NCI-H510A treated with DMSO at 0.1 percent for 48 hours (cell line): ENCODE measurements at regions not wholly inside any gene's neighbourhood (a gene's known extent, or its start where the extent isn't known, plus 50 kb on each side); places are given as distances from the start of the nearest gene placed in this dataset.
"Not testable (repeated sequence)": the region's sequence is repeated elsewhere in the genome, so short reads cannot be mapped to it uniquely, and the experiment has no call there.

Experiments
- DNase-seq: peaks from one replicate; lab custom pipeline; 2025; lab: John Stamatoyannopoulos, UW

DNA sequence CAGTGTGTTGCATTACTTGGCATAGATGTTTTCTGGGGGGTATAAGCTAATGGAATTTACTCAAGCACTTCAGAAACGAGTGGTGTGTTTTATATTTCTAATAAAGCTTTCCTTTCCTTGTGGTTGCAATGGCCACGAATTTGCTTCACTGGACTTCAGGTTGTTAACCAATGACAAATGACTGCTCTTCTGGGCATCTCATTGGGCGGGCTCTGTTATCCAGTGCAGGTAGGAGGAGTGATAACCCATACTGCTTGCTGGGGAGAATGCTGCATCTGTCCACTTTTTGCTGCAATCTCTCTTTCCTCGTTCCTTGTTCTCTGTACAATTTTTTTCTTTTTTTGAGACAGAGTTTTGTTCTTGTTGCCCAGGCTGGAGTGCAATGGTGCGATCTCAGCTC lies 80.0 kb upstream of the RPH3A start:
- no peak for DNase-seq

DNA sequence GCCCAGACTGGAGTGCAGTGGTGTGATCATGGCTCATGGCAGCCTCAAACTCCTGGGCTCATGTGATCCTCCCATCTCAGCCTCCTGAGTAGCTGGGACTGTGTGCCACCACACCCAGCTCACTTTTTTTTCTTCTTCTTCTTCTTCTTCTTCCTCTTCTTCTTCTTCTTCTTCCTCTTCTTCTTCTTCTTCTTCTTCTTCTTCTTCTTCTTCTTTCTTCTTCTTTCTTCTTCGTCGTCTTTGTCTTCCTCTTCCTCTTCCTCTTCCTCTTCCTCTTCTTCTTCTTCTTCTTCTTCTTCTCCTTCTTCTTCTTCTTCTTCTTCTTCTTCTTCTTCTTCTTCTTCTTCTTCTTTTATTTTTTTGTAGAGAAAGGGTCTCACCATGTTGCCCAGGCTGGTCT lies 78.8 kb upstream of the RPH3A start:
- DNase-seq: not testable (repeated sequence)

DNA sequence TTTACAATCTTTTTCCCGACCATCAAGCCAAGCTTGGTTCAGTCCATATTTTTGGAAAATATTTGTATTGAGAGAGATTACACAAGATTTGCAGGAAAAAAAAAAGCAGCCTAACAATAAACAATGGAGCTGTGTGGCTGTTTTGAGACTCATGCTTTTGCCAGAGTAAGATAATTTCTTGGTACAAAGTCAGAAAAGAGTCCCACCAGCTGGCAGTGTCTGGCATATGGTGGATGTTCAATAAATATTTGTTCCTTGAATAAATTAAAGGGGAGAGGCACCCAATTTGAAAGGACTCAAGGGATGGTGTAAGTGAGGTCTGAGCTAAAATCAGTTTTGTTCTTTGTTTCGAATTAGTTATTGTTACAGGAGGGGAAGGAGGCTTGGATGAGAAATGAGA lies 78.1 kb upstream of the RPH3A start:
- no peak for DNase-seq

DNA sequence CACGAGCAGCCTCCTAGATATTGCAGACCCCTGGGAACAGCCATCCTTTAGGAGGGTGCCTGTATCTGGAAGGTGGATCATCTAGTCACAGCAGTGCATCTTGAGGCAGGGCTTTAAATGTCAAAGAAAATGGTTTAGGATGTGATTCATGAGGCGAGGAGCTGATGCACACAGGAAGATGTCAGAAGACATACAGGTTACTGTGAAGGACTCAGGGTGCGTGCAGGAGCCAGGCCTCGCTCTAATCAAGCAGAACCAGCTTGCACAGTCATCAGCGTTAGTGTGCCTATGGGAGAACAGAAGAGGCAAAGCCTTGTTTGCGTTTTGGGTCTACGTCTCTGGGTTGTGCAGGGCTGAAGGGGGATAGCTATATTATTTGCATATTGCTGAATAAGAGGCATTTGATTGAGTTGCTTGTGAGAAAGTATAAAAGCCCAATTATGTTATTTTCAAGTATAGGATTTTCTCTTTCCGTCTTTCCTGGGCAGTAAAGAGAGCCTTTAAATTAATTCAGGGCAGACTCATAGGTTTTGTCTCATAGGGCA lies 77.3 kb upstream of the RPH3A start:
- no peak for DNase-seq

DNA sequence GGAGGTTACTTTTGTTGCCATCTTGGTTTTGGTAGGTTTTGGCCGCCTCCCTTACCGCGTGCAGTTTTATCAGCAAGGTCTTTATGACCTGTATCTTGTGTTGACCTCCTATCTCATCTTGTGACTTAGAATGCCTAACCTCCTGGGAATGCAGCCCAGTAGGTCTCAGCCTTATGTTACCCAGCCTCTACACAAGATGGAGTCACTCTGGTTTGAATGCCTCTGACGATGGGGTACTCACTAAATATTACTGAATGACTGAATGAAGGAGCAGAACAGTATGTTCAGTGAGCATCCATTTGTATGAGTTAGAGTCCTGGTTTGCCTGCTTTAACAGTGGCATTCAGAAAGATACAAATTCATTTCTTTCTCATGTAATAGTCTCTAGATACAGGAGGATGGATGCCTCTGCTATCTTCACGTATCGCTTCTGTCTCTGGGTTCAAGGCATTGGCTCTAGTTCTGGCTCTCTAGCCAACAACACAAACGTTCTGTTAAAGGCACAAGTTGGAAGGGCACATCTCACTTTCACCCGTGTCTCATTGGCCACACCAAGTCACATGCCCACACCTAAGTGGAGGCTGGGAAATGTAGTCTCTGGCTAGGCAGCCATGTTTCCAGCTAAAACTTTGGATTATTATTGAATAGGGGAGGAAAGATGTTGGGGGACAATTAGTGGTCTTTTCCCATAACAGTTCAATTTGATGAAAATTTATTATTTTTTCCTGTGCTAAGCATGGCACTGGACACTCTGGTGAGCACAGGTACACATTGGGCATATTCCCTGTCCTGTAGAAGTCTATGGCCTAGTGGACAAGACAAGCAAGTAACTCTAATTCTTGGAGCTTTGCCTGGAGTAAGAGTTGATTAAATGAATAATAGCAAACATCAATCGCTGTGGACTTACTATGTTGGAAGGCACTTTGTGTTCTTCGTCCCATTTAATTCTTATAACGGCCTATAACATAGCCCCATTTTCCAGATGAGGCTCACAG lies 75.2 kb upstream of the RPH3A start:
- no peak for DNase-seq

DNA sequence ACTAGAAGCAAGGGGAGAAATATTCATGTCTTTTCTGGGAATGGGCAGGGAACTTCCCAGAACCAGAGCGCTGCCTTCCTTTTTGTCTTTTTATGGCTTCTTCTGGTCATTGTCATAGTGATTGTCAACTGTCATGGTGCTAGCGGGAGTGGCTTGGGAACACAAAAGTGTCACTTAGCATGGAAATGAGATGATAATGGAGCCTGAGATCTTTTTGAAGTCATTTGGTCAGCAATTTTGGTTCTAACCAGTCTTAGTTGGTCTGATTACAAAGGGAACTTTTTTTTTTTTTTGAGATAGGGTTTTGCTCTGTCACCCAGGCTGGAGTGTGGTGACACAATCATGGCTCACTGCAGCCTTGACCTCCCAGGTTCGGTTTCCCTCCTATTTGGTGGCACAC lies 62.7 kb upstream of the RPH3A start:
- DNase-seq: no peak

DNA sequence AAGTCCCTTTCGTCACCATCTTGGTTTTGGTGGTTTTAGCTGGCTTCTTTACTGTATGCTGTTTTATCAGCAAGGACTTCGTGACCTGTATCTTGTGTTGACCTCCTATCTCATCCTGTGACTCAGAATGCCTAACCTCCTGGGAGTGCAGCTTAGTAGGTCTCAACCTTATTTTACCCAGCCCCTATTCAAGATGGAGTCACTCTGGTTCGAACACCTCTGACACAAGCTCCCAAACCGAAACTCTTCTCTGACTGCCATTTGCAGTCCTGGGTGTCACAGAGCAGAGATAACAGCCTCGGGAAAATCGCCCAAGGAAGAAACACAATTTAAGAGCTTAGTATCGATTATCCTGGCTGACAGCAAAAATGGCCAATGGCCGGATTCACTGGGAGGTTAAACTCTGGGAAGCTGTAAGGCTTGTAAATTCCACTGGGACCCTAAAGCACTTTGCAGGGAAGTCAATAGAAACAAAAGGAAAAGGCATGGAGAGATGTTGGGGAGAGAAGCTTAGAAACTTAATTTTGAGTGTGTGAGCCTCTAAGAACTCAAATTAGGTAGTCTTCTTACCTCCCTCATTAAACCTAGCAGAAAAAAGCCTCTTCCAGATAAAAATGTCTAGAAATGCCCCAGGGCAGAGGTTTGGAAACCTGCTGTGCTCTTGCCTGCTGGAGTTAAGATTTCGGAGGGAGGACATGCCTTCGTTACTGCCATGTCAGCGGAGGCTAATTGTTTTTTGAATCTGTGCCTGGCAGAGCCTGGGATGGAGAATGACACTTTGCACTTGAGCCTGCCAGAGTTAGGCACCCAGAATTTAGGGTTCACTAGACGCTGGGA lies 56.5 kb upstream of the RPH3A start:
- DNase-seq: no peak

DNA sequence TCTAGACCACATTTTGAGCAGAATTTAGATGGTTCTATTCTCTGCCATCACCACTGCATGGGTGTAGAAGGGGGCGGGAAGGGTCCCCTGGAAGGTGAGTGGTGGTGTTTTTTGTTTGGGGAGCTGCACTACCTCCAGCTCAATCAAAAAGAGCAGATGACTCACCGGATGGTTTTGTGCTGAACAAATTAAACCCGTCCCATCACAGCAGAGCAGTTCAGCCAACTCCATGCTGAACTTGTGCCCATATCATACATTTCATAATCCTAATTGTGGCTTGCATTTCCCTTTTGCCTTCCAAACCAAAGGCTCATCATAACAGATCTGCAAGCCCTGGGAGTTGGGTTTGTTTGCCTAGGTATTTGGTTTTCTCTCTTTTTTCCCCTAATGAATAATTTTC lies 53.0 kb upstream of the RPH3A start:
- DNase-seq: no peak

DNA sequence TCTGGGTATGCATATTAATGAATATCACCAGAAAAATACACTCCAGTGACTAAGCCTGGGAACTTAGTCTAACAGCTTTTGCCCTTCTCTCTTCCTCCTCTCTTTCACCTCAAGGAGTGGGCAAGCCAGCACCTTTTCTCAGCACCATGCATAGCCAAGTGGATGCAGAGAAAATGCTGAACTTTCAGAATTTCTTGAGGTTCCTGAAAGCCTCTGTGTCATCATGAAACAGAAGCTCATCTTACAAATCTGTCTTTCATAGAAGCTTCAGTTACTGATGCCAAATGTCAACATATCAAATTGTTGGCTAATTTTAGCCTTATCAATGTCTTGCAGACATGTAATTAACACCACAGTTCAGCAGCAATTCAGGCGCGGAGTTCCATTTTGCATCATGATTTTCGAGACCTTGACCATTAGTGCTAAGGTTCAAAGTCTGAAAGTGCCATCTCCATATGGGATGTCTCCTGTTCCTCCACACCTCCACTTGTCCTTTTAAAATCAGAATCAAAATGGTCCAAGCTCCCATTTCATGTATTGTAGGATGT lies 51.1 kb upstream of the RPH3A start:
- DNase-seq: no peak

DNA sequence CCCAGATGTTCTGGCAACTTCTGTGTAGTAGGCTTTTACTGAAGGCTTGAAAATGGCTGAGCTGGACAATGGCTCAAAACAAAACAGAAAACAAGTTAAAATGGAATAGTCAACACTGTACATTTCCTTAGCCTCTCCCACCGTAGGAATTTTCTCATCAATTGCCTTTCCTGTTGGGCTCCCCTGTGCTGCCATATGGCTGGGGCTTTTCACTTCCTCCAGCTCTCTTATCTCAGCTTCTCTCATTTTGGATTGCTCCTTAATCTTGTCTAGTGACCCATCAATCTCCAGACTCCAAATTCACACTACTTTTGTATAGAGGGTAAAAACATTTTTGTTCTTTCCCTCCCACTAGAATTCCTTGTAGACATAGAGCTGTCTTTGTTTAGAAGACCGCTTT lies 50.4 kb upstream of the RPH3A start:
- no peak for DNase-seq
